B cell (primary cell): ENCODE measurements at regions not wholly inside any gene's neighbourhood (a gene's known extent, or its start where the extent isn't known, plus 50 kb on each side); places are given as distances from the start of the nearest gene placed in this dataset.

ENCODE experiments used
- EZH2 ChIP-seq: IDR thresholded peaks from 2 replicates; pipeline ENCODE4 v1.6.1; 2012; ENCODE audit warnings: borderline replicate concordance, low read depth, mild to moderate bottlenecking, moderate library complexity, low read length; ENCODE audit not compliant: insufficient read depth, poor library complexity, severe bottlenecking
- TF ChIP-seq, protein P1 (sequence below): fragments of 200-600 bp; IDR thresholded peaks from one replicate; pipeline ENCODE4 v1.8.0; 2022; ENCODE audit warnings: antibody characterized with exemption, mild to moderate bottlenecking

DNA sequence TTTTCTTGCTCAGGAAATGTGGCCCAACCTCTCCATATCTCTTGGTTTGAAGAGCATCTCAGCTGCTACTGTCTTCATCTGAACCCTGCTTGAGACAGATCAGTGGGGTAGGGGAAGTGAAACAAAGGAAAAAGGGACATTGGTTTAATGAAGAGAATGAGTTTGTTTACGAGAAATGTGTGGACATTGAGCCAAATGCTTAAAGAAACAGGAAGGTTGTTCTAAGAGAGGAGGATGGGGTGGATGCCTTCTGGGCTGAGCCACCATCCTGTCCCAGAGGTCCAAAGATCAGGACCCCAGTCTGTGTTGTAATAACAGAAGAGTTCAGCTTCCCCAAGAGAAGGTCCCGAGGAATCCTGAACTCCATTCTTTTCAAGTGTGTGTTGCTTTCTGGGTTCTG is 369.7 kb downstream of the INSC start:
- TF ChIP-seq, protein P1, sequence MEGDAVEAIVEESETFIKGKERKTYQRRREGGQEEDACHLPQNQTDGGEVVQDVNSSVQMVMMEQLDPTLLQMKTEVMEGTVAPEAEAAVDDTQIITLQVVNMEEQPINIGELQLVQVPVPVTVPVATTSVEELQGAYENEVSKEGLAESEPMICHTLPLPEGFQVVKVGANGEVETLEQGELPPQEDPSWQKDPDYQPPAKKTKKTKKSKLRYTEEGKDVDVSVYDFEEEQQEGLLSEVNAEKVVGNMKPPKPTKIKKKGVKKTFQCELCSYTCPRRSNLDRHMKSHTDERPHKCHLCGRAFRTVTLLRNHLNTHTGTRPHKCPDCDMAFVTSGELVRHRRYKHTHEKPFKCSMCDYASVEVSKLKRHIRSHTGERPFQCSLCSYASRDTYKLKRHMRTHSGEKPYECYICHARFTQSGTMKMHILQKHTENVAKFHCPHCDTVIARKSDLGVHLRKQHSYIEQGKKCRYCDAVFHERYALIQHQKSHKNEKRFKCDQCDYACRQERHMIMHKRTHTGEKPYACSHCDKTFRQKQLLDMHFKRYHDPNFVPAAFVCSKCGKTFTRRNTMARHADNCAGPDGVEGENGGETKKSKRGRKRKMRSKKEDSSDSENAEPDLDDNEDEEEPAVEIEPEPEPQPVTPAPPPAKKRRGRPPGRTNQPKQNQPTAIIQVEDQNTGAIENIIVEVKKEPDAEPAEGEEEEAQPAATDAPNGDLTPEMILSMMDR, result no peak
- no peak for TF ChIP-seq EZH2
